ENCODE measurements at regions not wholly inside any gene's neighbourhood (a gene's known extent, or its start where the extent isn't known, plus 50 kb on each side); places are given as distances from the start of the nearest gene placed in this dataset.

GRCh38 chr1:218640173-218640572 lies 295.0 kb downstream of the TGFB2 start:
- TF ChIP-seq EZH2phosphoT487 (IDR thresholded peaks at IDR 0.05; ENCODE audit: borderline replicate concordance), result no peak
- no peak for TF ChIP-seq CTCF (IDR thresholded peaks at IDR 0.05 in 2 of 3, conservative IDR thresholded peaks at IDR 0.05 in 1 of 3; ENCODE audit: borderline replicate concordance in 1 of 3, insufficient read depth in 1 of 3, low read depth in 2 of 3, low read length in 2 of 3)
- no peak for TF ChIP-seq ZFX (IDR thresholded peaks at IDR 0.05)
- no peak for TF ChIP-seq POLR2A (IDR thresholded peaks at IDR 0.05; ENCODE audit: borderline replicate concordance, extremely low read depth, insufficient read depth, insufficient read length)
- no peak for TF ChIP-seq JUND (IDR thresholded peaks at IDR 0.05)
- no peak for TF ChIP-seq POLR2AphosphoS5 (IDR thresholded peaks at IDR 0.05; ENCODE audit: low read depth, low read length)
